Lung (tissue), 11 donors: ENCODE measurements at regions not wholly inside any gene's neighbourhood (a gene's known extent, or its start where the extent isn't known, plus 50 kb on each side); places are given as distances from the start of the nearest gene placed in this dataset.
A peak's percentile ranks its signal among the peaks of the same experiment; 100 is the strongest.

Experiments
- ATAC-seq: fragments of 200-7000 bp; cut with Tn5 transposase; one replicate; pipeline ENCODE4 v1.9.1; 2020; ENCODE audit warnings: moderate number of reproducible peaks; ENCODE audit not compliant: insufficient read depth, low FRiP score
- DNase-seq, 3 donors: peaks; one replicate each; pipeline ENCODE4 v3.0.0-alpha.2; 2013 to 2017
- H3K27ac ChIP-seq, 2 donors: one replicate each; pipeline ENCODE4 v1.5.1; 2013; ENCODE audit warnings: mild to moderate bottlenecking in 2 of 2, moderate library complexity in 2 of 2, control low read depth in 1 of 2, inconsistent platforms in 1 of 2, low read depth in 1 of 2, low read length in 1 of 2
- H3K27me3 ChIP-seq, 3 donors: one replicate each; pipeline ENCODE4 v1.5.1; 2013; ENCODE audit warnings: low read length in 2 of 3; ENCODE audit not compliant: control insufficient read depth in 3 of 3, insufficient read depth in 3 of 3
- H3K36me3 ChIP-seq, 4 donors: one replicate each; pipeline ENCODE4 v1.5.1; 2013; ENCODE audit warnings: low read length in 4 of 4, mild to moderate bottlenecking in 1 of 4, moderate library complexity in 1 of 4; ENCODE audit not compliant: control insufficient read depth in 4 of 4, insufficient read depth in 4 of 4
- H3K4me1 ChIP-seq, 5 donors: one replicate each; pipeline ENCODE4 v1.5.1; 2013; ENCODE audit warnings: low read length in 5 of 5, mild to moderate bottlenecking in 2 of 5, moderate library complexity in 1 of 5; ENCODE audit not compliant: control insufficient read depth in 5 of 5, insufficient read depth in 5 of 5
- H3K4me3 ChIP-seq: one replicate; pipeline ENCODE4 v1.5.1; 2013; ENCODE audit warnings: mild to moderate bottlenecking, control low read depth, moderate library complexity
- H3K9ac ChIP-seq, 2 donors: one replicate each; pipeline ENCODE4 v1.5.1; 2013; ENCODE audit warnings: low read length in 2 of 2, control low read depth in 1 of 2; ENCODE audit not compliant: insufficient read depth in 1 of 2
- H3K9me3 ChIP-seq, 4 donors: one replicate each; pipeline ENCODE4 v1.5.1; 2013; ENCODE audit warnings: low read length in 3 of 4, mild to moderate bottlenecking in 1 of 4, moderate library complexity in 1 of 4; ENCODE audit not compliant: control insufficient read depth in 4 of 4, insufficient read depth in 3 of 4
- WGBS, 2 donors: extraction: QIAGEN DNeasy Blood & Tissue Kit; methylation state at CpG; one replicate each; pipeline ENCODE4 v1.1.7; 2013; 5-methylcytosine and 5-hydroxymethylcytosine counted together
- TF ChIP-seq, protein P1 (sequence below): IDR thresholded peaks from 2 replicates; pipeline ENCODE4 v1.5.1; 2012; ENCODE audit warnings: mild to moderate bottlenecking; ENCODE audit errors: control extremely low read depth, extremely low read depth
- donor health status: control.
- donor health status: control.
- donor health status: Bipolar disorder and iron deficiency.
- donor health status: healthy.
- donor health status: DM: yes; HTN: yes; CAD: no.

DNA sequence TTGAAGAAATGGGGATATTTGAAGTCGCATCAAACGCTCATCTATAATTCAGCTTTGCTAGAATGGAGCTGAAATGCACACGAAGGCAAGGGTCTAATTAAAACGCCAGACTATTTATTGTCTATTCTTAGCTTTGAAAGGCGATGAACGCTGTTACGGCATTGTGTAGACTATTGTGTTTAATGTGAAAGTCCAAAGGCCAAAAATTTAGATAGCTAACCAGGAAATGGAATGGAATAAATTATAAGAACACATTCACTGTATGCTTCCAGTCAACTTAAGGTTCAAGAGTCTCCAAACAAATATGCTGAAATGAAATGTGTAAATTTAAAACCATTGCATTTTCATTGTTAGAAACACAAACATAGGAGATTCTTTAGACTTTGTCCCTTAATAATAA lies 186.2 kb downstream of the CWF19L2 start:
- 92 to 94% methylated on average over 7 of the region's 7 CpGs for WGBS, 2 donors
- no peaks in the 10 kb centered on the region for H3K36me3 ChIP-seq
- TF ChIP-seq, protein P1, sequence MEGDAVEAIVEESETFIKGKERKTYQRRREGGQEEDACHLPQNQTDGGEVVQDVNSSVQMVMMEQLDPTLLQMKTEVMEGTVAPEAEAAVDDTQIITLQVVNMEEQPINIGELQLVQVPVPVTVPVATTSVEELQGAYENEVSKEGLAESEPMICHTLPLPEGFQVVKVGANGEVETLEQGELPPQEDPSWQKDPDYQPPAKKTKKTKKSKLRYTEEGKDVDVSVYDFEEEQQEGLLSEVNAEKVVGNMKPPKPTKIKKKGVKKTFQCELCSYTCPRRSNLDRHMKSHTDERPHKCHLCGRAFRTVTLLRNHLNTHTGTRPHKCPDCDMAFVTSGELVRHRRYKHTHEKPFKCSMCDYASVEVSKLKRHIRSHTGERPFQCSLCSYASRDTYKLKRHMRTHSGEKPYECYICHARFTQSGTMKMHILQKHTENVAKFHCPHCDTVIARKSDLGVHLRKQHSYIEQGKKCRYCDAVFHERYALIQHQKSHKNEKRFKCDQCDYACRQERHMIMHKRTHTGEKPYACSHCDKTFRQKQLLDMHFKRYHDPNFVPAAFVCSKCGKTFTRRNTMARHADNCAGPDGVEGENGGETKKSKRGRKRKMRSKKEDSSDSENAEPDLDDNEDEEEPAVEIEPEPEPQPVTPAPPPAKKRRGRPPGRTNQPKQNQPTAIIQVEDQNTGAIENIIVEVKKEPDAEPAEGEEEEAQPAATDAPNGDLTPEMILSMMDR = no peak
- no peak overlapping the region for H3K27ac ChIP-seq
- peaks cover 0 to 1% (median 0%) of the 10 kb centered on the region in 4 donors for H3K9me3 ChIP-seq
- H3K4me1 ChIP-seq = no peaks in the 10 kb centered on the region
- DNase-seq = no peak
- H3K4me3 ChIP-seq = no peak overlapping the region
- ATAC-seq = no peak
- H3K9ac ChIP-seq = no peak overlapping the region
- H3K27me3 ChIP-seq = no peaks in the 10 kb centered on the region

DNA sequence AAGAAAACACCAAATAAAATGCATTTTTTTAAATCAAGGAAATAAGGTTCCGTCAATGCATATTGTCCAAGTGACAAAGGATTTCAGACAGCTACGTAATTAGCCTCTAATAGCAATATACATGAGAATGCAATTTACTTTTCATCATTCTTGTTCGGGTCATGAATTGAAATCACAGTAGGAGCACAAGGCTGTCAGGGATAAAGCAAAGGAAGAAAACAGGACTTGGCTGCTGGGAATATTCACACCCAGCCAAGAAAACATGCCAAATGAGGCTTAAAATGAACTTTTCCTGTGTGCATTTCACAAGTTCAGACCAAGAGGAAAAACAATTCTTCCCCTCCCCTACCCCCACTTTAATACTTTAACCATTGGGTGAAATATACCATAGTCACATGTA lies 188.6 kb downstream of the CWF19L2 start:
- no peaks in the 10 kb centered on the region for H3K4me1 ChIP-seq
- peaks cover 0 to 1% (median 0%) of the 10 kb centered on the region in 4 donors for H3K9me3 ChIP-seq

DNA sequence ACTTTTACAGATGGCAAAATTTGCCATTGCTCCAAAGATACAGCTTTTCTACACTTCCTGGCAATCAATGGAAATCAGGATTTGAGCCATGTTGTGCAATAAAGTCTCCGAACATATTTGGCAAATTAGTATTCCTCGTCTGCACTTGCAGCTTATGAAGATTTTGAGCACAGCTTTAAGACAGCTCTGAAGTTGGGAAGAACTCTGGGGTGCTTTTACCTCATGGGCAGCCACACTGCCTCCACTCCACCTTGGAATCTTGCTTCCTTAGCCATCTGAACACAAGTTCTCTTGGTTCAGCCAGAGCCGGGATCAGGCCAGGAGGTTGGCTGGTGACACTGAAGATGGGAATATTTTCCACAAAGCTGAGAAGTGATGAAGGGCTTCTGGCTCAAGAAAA lies 191.2 kb downstream of the CWF19L2 start:
- peak in 2 of 3 donors; percentile 18 to 41 for DNase-seq

More for the DNA sequence above, 188.6 kb downstream of the CWF19L2 start:
- WGBS, 2 donors = 83 to 85% methylated on average over 3 of the region's 3 CpGs
- TF ChIP-seq, protein P1 = no peak
- DNase-seq (no peak), ATAC-seq (no peak)
- H3K27me3 ChIP-seq = no peaks in the 10 kb centered on the region
- no peaks in the 10 kb centered on the region for H3K36me3 ChIP-seq
- H3K27ac ChIP-seq = no peak overlapping the region
- no peak overlapping the region for H3K4me3 ChIP-seq
- H3K9ac ChIP-seq = no peak overlapping the region

More for the DNA sequence above, 191.2 kb downstream of the CWF19L2 start:
- Histone ChIP-seq H3K9ac (no peak overlapping the region), H3K27ac (no peak overlapping the region), H3K36me3 (no peaks in the 10 kb centered on the region), H3K27me3 (no peaks in the 10 kb centered on the region), H3K9me3 (no peaks in the 10 kb centered on the region), H3K4me3 (no peak overlapping the region), H3K4me1 (peaks cover 0 to 5% (median 0%) of the 10 kb centered on the region in 5 donors)
- TF ChIP-seq, protein P1 = no peak
- WGBS, 2 donors = 76 to 83% methylated on average over 3 of the region's 3 CpGs
- no peak for ATAC-seq
